HL-60 (cell line): ENCODE measurements at regions not wholly inside any gene's neighbourhood (a gene's known extent, or its start where the extent isn't known, plus 50 kb on each side); places are given as distances from the start of the nearest gene placed in this dataset.

Experiments
- DNase-seq, 2 experiments: peaks; one replicate each; pipeline ENCODE4 v3.0.0-alpha.2; 2010 to 2020; ENCODE audit warnings: low read depth in 1 of 2, low spot score in 1 of 2
- H3K27ac ChIP-seq: fragments of 250-450 bp; sonication (Bioruptor Pico); replicated peaks from 2 replicates; pipeline ENCODE4 v1.5.1; 2020; ENCODE audit warnings: mild to moderate bottlenecking, moderate library complexity
- H3K27me3 ChIP-seq: fragments of 250-450 bp; sonication (Bioruptor Pico); 2 replicates; pipeline ENCODE4 v1.5.1; 2021; ENCODE audit warnings: mild to moderate bottlenecking, moderate library complexity; ENCODE audit not compliant: insufficient read depth, poor library complexity, severe bottlenecking
- H3K4me3 ChIP-seq: replicated peaks from 2 replicates; pipeline ENCODE4 v1.5.1; 2011; ENCODE audit warnings: mild to moderate bottlenecking, control low read depth, low read length; ENCODE audit not compliant: insufficient read depth
- CTCF ChIP-seq: IDR thresholded peaks from one replicate; pipeline ENCODE4 v1.5.1; 2011; ENCODE audit warnings: low read length, control low read depth, inconsistent platforms; ENCODE audit not compliant: insufficient read depth
- GABPA ChIP-seq: IDR thresholded peaks from 2 replicates; pipeline ENCODE4 v1.6.1; 2012; ENCODE audit warnings: low read depth
- POLR2AphosphoS5 ChIP-seq: IDR thresholded peaks from 2 replicates; pipeline ENCODE4 v1.6.1; 2012; ENCODE audit warnings: low read depth
- REST ChIP-seq: IDR thresholded peaks from 2 replicates; pipeline ENCODE4 v1.6.1; 2012; ENCODE audit warnings: low read depth; ENCODE audit not compliant: insufficient replicate concordance
- SPI1 ChIP-seq: IDR thresholded peaks from 2 replicates; pipeline ENCODE4 v1.6.1; 2012; ENCODE audit warnings: low read depth, mild to moderate bottlenecking, borderline replicate concordance

GRCh38 chrX:11836284-11836683 lies 78.2 kb downstream of the MSL3 start:
- no peaks in the 10 kb centered on the region for H3K27me3 ChIP-seq
- no peak for DNase-seq
- no peak overlapping the region for H3K4me3 ChIP-seq
- H3K27ac ChIP-seq: no peak overlapping the region
- no peak for TF ChIP-seq POLR2AphosphoS5
- no peak for TF ChIP-seq SPI1
- no peak for TF ChIP-seq CTCF
- TF ChIP-seq REST: no peak
- no peak for TF ChIP-seq GABPA

- no peak overlapping the region for H3K27ac ChIP-seq
- no peaks in the 10 kb centered on the region for H3K27me3 ChIP-seq
- TF ChIP-seq POLR2AphosphoS5 (no peak), REST (no peak), SPI1 (no peak), GABPA (no peak), CTCF (no peak)
- no peak overlapping the region for H3K4me3 ChIP-seq
- no peak for DNase-seq
Measured at GRCh38 chrX:11837437-11837836, 79.4 kb downstream of the MSL3 start.

- TF ChIP-seq CTCF: no peak
- TF ChIP-seq GABPA: no peak
- TF ChIP-seq REST: no peak
- no peak for TF ChIP-seq POLR2AphosphoS5
- no peak for TF ChIP-seq SPI1
- Histone ChIP-seq H3K4me3 (no peak overlapping the region), H3K27me3 (no peaks in the 10 kb centered on the region), H3K27ac (no peak overlapping the region)
- no peak for DNase-seq
Measured at GRCh38 chrX:11864171-11864570, 106.1 kb downstream of the MSL3 start.
